Muscle of arm (tissue), 1 donor: ENCODE measurements at regions not wholly inside any gene's neighbourhood (a gene's known extent, or its start where the extent isn't known, plus 50 kb on each side); places are given as distances from the start of the nearest gene placed in this dataset.

Experiments
- DNase-seq: peaks from one replicate; pipeline ENCODE4 v3.0.0-alpha.2; 2013

- no peak for DNase-seq
These were observed 153.4 kb upstream of the PTCH1 start for GRCh38 chr9:95670122-95670521.

- no peak for DNase-seq
These were observed 152.5 kb upstream of the PTCH1 start for GRCh38 chr9:95669253-95669652.

- DNase-seq, result no peak
These were observed 151.0 kb upstream of the PTCH1 start for GRCh38 chr9:95667789-95668188.

GRCh38 chr9:95666785-95667155, 150.0 kb upstream of the PTCH1 start:
- DNase-seq, result no peak

- no peak for DNase-seq
These were observed 149.5 kb upstream of the PTCH1 start for GRCh38 chr9:95666096-95666784.

GRCh38 chr9:95653246-95653645, 136.5 kb upstream of the PTCH1 start:
- DNase-seq, result no peak

GRCh38 chr9:95650720-95651119, 133.9 kb upstream of the PTCH1 start:
- no peak for DNase-seq

- no peak for DNase-seq
These were observed 133.0 kb upstream of the PTCH1 start for GRCh38 chr9:95649801-95650213.

- no peak for DNase-seq
These were observed 131.5 kb upstream of the PTCH1 start for GRCh38 chr9:95648225-95648624.

GRCh38 chr9:95645992-95646391, 129.2 kb upstream of the PTCH1 start:
- no peak for DNase-seq

GRCh38 chr9:95645579-95645978, 128.8 kb upstream of the PTCH1 start:
- no peak for DNase-seq

- no peak for DNase-seq
These were observed 127.6 kb upstream of the PTCH1 start for GRCh38 chr9:95644377-95644776.

- DNase-seq, result no peak
These were observed 126.8 kb upstream of the PTCH1 start for GRCh38 chr9:95643619-95644018.

- DNase-seq, result no peak
These were observed 125.4 kb upstream of the PTCH1 start for GRCh38 chr9:95642189-95642588.

GRCh38 chr9:95641586-95641985, 124.8 kb upstream of the PTCH1 start:
- no peak for DNase-seq

- no peak for DNase-seq
These were observed 123.6 kb upstream of the PTCH1 start for GRCh38 chr9:95640336-95640735.

- no peak for DNase-seq
These were observed 119.4 kb upstream of the PTCH1 start for GRCh38 chr9:95635986-95636671.

- DNase-seq, result no peak
These were observed 117.8 kb upstream of the PTCH1 start for GRCh38 chr9:95634536-95634935.

- no peak for DNase-seq
These were observed 117.3 kb upstream of the PTCH1 start for GRCh38 chr9:95634114-95634513.

- DNase-seq, result no peak
These were observed 112.8 kb upstream of the PTCH1 start for GRCh38 chr9:95629585-95629984.

- no peak for DNase-seq
These were observed 111.0 kb upstream of the PTCH1 start for GRCh38 chr9:95627802-95628201.

- no peak for DNase-seq
These were observed 110.3 kb upstream of the PTCH1 start for GRCh38 chr9:95626885-95627558.

GRCh38 chr9:95626341-95626740, 109.6 kb upstream of the PTCH1 start:
- no peak for DNase-seq
